ENCODE measurements at regions not wholly inside any gene's neighbourhood (a gene's known extent, or its start where the extent isn't known, plus 50 kb on each side); places are given as distances from the start of the nearest gene placed in this dataset.

- no peak for DNase-seq (ENCODE audit: low read depth in 2 of 2)
Observed at GRCh38 chr12:131568336-131568735, 142.6 kb upstream of the SFSWAP start.

- no peak for DNase-seq (ENCODE audit: low read depth in 2 of 2)
Observed at GRCh38 chr12:131570596-131570995, 140.3 kb upstream of the SFSWAP start.

DNA sequence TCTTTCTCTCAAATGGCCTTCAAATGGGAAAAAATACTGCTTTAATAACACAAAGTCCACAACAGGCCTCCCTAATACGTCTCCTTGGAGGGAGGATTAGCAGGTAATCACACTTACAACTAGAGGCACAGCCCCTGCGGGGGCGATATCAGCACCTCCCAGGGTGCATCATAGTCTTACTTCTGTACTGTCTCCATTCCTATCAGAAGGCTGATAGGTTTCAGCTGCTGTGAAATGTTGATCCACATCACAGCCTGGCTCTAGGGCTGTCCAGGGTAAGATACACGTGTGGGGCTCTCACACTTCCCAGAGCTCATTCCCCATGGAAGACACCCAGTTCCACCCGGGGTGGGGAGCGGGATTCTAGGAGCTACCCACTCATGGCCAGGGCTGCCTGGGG is 139.1 kb upstream of the SFSWAP start:
- no peak for DNase-seq (ENCODE audit: low read depth in 2 of 2)

DNA sequence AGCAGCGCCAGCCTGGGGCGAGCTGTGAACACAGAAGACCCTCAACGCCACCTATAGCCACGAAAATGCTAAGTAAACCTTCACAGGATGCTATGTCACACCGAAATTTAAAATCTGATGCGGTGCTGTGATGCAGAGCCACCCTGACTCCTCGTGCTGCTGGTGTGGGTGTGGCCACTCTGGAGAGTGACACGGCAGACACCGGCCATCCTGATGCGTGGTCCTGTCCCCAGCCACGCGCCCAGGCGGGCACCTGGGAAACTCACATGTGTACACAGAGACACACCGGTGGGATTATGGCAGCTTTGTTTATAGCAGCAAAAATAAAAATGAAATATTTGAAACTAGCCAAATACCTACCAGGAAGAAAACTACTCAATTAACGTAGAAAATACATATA is 138.3 kb upstream of the SFSWAP start:
- DNase-seq (ENCODE audit: low read depth in 2 of 2) = no peak

DNA sequence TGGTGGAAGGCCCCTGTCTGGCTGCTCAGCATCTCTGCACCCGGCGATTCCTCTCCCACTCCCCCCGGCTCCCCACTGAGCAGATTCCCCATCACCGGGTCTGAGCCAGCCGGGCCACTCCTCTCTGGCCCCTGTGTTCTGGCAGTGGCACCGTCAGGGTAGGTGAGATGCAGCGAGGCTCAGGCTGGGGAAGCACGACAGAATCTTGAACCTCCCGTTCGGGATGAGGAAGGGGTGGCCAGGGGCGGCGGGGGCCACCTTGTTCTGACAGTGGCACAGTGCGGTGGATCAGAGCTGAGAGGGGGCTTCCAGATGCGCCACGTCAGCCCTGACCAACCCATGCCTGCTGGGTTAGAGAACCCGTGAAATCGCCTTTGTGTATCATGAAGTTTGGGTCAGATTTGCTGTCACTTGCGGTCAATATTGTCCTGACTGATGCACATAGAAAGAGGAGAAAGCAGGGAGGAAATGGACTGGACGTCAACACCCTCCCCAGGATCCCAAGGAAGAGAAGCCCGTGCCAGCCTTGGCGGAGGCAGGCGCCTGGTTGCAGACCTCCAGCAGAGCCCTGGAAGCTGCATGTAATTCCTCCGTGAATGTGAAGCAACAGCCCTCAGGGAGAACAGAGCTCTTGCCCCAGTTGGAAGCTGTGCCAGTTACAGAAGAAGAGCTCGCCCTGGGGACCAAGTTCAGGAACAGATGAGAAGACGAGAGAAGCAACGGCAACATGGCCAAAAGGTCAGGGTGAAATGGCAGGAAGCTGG is 137.1 kb upstream of the SFSWAP start:
- DNase-seq (ENCODE audit: low read depth in 2 of 2) = no peak

DNA sequence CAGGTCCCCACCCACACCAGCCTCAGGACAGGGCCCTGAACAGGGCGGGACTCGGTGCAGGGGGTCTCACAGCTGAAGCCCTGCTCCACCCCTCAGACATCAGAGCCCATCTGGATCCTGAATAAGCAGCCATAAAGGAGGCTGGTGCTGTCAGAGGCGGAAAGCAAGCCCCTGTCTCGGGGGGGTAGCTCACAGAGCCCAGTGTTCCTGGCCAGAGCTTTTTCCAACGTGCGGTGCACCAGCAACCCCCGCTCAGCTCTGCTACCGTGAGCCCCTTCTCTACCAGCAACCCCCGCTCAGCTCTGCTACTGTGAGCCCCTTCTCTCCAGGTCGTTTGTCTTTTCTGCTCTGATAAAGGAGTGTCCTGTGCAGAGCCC is 136.5 kb upstream of the SFSWAP start:
- no peak for DNase-seq (ENCODE audit: low read depth in 2 of 2)

- DNase-seq (ENCODE audit: low read depth in 2 of 2) = no peak
Observed at GRCh38 chr12:131575371-131575770, 135.5 kb upstream of the SFSWAP start.

- DNase-seq (ENCODE audit: low read depth in 2 of 2) = peak in 1 of 2 donors; percentile 11
Observed at GRCh38 chr12:131576734-131577133, 134.2 kb upstream of the SFSWAP start.

DNA sequence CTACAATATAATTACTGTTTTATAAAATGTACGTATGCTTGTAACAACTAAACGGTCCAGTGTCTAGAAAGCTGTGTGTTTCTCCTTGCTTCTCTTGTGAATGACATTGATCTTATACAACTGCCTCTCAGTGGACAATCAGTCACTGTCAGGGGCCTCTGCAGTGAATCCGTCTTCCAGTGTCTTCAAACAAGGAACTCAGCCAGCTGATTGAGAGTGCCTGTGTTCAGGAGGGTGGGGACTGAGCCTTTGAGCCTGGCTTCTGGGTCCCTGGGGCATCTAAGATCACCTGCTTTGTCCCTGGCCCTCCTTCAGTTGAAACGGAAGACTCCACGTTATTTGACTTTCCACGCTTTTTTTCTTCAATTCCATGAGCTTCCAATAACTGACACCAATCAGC is 133.1 kb upstream of the SFSWAP start:
- no peak for DNase-seq (ENCODE audit: low read depth in 2 of 2)

DNA sequence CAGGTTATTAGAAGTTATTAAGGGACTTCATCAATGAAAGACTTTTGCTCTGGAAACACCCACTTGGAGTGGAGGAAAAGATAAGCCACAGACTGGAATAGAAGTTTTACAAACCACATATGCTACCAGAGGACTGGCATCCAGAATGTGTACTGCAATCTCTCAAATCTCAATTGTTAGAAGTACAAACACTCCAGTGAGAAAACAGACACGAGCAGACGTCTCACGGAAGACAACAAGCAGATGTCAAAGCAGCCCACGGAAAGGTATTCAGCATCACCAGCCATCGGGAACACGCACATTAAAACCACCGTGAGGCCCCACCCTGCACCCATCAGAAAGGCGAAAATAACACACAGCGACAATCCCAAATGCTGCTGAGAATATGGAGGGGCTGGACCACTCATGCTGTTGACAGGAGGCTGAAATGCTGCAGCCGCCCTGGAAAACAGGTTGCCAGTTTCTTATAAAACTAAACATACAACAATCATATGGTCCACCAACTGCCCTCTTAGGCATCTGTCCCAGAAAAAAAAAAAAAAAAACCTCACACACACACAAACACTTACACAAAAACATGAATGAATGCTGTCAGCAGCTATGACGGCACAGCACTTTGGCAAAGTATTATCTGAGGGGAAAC is 131.9 kb upstream of the SFSWAP start:
- no peak for DNase-seq (ENCODE audit: low read depth in 2 of 2)

GRCh38 chr12:131583090-131583712 is 127.7 kb upstream of the SFSWAP start:
- DNase-seq (ENCODE audit: low read depth in 2 of 2) = no peak

DNA sequence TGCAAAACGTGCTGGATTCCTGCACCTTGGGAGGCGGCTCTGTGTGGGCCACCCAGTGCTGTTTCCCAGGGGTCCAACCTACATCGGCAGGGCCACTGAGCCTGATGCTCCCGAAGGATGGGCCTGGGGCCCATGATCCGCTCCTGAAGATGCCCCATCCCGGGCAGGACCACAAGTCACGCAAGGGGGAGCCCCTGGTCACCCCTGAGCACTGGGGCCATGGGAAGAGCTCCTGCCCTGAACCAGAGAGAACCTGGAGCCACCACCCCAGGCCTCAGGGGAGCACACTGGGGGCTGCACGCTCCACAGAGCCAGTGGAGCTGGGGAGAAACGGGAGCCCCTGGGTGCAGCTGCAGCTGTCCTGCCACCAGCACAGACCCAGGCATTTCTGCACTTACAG is 124.6 kb upstream of the SFSWAP start:
- no peak for DNase-seq (ENCODE audit: low read depth in 2 of 2)

- DNase-seq (ENCODE audit: low read depth in 2 of 2) = no peak
Observed at GRCh38 chr12:131586761-131587160, 124.1 kb upstream of the SFSWAP start.

DNA sequence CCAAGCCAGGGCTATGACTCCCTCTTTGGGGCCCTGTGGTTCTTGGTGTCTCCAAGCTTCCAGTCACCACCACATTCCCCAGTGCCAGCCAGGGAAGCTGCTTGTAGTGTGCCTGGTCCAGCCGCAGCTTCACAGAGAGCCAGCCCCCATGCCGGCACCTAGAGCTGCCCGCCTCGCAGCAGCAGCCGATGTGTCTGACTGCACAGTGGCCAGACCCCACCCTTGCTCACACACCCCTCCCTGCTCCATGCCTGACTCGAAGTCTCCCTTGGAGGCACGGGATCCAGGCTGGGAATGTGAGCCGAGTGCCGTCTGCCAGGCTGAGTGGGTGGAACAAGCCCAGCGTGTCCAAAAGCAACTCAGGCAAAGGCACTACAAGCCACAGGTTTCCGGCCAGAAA is 123.3 kb upstream of the SFSWAP start:
- no peak for DNase-seq (ENCODE audit: low read depth in 2 of 2)

- no peak for DNase-seq (ENCODE audit: low read depth in 2 of 2)
Observed at GRCh38 chr12:131589221-131589897, 121.5 kb upstream of the SFSWAP start.

GRCh38 chr12:131589966-131590365 is 120.9 kb upstream of the SFSWAP start:
- no peak for DNase-seq (ENCODE audit: low read depth in 2 of 2)

DNA sequence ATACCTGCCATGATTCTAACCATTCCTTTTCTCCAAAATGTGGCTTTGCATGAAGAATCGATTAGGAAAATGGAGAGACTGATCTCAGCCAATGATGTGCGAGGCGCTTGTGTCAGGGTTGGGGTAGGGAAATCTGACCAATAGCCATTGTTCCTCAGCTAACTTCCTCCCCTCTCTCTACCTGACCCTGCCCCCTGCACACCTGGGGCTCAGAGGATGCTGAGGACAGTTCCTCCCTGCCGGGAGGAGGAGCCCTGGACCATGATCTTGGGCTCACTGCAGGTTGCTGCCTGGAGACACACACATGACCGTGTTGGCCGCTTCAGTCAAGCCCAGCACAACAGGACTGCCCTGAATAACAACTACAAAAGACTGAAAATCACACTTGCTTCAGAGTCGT is 119.8 kb upstream of the SFSWAP start:
- no peak for DNase-seq (ENCODE audit: low read depth in 2 of 2)

- DNase-seq (ENCODE audit: low read depth in 2 of 2) = no peak
Observed at GRCh38 chr12:131591714-131592709, 118.9 kb upstream of the SFSWAP start.

- DNase-seq (ENCODE audit: low read depth in 2 of 2) = no peak
Observed at GRCh38 chr12:131592972-131593371, 117.9 kb upstream of the SFSWAP start.

DNA sequence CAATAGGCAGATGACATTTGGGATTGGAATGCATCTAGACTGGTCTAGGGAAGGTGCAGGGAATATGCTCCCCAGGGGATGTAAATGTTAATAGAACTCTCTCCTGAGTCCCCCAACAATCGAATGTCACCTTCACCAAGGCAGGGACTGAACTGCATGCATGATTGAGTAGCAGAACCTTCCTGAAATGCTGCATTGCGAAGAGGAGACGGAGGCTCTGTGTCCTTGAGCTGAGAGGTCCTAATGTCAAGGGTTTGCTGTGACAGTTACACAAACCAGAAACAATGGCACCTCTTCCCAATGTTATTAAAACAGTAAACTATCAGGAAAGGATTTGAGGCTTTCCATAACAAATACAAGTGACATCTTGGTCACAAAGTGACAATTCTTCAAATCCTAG is 117.5 kb upstream of the SFSWAP start:
- no peak for DNase-seq (ENCODE audit: low read depth in 2 of 2)

DNA sequence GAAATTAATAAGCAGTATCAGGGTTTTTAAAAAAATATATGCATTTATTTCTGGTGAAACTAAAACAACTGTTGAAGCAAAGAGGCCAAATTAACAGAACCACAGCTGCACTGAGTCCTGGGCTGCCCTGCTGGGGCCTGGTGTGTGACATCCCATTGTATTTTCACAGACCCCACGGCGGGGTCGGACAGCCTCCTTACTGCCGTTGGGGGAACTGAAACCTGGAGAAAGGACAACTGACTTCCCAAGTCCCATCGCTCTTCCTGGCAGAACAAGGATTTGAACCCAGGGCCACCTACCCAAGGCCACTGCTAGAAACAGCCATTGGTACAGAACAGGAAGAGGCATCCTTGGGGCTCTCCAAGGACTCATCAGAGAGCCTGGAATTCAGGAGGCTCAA is 114.8 kb upstream of the SFSWAP start:
- no peak for DNase-seq (ENCODE audit: low read depth in 2 of 2)
